GM18858 (cell line): ENCODE measurements at regions not wholly inside any gene's neighbourhood (a gene's known extent, or its start where the extent isn't known, plus 50 kb on each side); places are given as distances from the start of the nearest gene placed in this dataset.

Source experiments
- ATAC-seq: cut with Tn5 transposase; IDR thresholded peaks from one replicate; pipeline ENCODE4 v1.9.1; 2021; ENCODE audit not compliant: unreplicated experiment

DNA sequence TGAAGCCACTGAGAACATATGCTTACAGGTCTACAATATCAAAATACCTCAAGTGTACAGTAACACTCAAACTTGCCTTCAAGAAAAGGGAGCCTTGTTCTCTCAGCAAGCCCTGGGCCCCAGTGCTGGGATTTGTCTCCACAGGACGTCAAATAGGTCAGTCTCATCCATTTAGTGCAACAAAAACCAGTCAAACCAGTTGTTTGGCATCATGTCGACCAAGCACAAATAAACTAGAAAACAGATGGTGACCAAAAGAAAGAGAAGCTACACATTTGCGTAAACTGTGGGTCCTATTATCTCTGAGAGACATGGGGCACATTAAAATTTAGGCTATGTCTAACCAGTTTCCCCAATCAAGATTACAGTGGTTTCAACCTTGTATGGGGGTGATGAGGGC, 182.6 kb upstream of the PKDCC start:
- no peak for ATAC-seq

DNA sequence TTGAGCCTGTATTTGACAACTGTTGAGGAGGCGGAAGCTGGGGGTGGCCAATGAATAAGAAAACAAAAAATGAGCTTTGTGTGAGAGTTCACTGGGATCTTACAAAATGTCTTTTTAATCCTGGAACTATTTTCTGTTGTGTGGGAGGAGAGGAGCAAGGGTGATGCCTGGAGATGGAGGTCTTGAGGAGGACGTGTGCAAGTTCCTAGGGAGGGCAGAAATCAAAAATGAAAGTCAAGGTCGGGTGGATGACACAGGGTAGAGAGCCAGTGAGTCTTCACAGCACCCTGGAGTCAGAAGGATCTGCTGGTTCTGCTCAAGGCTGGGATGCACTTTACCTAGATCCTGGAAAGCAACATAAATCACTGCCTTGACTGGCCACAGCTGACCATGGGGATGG, 180.3 kb upstream of the PKDCC start:
- no peak for ATAC-seq

GRCh38 chr2:41869542-41870264, 178.1 kb upstream of the PKDCC start:
- ATAC-seq = peak; percentile 55

DNA sequence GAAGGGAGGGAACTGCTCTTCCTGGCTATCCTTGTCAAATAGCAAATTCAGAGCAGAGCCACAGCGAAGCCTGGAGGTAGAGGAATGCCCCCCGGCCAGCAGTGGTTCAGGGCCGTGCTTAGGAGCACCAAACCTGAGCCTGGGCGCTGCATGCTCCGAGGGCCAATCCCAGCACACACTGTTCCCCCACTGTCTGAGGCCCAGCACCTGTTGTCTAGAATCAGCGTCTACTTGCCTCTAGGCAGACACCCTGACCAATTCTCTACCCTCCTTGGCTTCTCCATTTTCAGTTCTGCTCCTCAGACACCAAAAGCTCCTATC, 177.6 kb upstream of the PKDCC start:
- ATAC-seq = no peak

- ATAC-seq = no peak
Observed at GRCh38 chr2:41871080-41871479, 176.7 kb upstream of the PKDCC start.

DNA sequence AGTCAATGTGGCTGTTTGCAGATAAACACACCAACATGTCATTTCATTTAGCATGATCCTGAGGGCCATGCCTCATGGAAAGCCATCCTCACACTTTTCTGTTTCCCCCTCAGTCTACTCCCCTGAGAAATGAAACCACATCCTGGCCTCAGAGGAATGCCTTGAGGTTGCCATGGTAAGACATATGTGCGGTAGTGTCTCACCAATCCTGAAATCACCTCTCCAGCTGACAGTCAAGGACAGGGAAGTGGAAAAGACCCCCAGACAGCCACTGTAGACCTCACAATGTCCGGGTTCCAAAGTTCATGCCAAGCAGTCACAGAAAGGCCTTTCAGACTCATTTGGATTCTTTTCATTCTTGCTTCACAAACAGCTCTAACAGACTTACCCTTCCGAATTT, 175.2 kb upstream of the PKDCC start:
- no peak for ATAC-seq

DNA sequence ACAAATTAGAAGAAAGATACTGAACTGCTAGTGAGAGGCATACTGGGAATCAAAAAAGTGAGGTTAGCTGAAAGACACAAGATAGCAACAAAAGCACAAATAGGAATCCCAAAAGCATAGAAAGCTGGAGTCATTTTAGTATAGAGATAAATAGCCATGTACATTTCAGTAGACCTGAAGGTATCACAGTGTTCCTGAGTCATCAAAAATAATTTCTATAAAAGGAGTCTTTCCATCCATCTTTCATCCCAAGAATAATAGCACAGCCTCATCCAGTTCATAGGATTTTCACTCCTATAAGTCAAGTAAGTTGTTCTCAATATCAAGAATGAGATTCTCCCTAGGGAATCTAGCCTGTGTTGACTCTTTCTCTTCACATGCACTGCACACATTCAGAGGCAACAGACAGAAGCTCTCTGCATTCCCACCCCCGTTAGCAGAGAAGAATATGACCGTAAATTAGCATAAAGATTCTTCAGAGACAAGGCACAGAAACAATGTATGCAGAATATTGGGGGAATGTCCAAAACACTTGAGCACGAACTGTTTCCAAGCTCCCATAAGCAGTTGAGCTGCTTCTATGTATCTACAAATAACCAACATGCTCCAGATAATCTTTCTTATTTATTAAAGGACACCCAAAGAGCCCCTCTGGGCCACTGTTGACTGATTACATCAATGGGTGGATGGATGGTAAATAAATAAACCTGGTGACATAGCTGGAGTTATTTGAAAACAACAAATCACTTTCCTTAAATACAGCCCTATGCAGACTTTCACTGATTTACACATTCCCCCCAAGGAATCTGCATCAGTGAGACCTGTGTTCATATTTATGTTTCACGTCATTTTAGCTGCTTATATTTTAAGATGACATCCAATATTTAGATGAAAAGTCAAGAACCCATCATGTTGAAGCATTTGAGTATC, 174.5 kb upstream of the PKDCC start:
- ATAC-seq = no peak

DNA sequence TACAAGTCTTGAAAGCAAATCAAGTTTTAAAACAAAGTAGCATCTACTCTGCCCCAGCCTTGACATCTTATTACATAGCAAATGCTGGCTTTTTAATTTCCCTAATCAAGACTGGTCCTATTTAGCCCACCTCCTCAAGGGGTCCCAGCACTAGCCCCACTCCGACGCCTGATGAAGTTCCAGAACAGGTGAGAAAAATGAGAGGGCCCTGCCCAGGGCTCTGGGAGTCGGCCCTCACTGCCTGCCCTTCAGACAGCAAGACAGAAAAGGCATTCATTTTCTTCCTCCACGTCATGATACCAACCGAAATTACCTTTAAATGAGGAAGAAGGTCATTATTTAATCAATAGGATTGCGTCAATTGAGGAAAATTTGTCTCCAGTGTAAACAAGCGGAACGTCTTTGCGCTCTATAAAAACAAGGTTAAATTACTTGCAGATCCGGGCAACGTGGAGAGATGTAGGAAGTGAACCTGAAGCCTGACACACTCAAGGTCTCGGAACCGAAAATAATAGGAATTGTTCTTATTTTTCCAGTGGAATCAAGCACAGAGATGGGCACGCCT, 170.6 kb upstream of the PKDCC start:
- ATAC-seq = no peak

DNA sequence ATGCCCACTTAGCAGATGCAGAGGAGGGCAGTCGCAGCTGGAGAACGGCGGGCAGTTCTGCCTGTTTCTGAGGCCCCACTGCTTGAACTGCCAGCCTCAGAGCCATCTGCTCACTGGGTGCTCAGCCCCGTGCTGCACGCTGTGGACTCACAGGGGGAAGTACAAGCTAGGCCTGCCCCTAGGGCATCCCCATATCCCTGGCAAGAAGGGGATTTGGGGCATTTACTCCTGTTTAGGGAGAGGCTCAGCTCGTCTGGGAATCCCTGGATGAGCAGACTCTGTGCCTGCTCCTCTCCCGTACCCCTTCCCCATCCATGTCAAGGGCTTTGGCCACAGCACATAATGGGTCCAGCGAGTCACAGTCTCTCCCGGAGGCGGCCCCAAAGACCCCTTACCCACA, 169.8 kb upstream of the PKDCC start:
- ATAC-seq = no peak

- no peak for ATAC-seq
Observed at GRCh38 chr2:41878716-41879234, 169.0 kb upstream of the PKDCC start.

DNA sequence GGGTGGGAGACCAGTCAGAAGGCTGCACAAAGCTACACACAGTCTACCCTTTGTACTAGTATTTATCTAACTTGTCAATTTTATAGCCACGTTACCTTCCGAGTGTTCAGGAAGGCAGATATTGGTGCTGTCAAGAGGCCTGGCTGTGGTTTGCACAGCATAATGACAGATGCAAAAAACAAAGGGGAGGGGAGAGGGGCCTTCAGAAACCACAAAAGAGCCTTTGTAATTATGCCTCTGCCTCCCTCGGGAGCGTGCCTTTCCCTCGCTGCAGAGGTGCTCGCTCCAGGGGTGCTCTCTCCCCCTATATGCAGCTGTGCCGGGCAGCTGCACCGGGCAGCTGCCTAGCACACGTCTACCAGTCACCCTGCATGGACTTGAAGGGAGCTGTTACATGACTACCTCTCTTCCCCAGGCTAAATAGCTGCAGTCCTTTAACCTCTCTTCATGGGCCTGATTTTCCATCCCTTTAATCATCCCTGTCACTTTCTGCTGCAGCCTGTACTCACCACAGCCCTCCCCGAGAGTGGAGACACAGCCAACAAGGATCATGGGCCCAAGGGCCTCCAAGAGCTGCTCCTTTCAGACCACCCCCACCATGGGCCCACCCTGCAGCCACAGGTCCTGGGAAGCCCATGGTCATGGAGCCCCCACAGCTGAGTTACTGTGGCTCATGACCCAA, 168.4 kb upstream of the PKDCC start:
- no peak for ATAC-seq

- no peak for ATAC-seq
Observed at GRCh38 chr2:41880561-41881243, 167.1 kb upstream of the PKDCC start.

GRCh38 chr2:41881249-41881648, 166.6 kb upstream of the PKDCC start:
- ATAC-seq = no peak

DNA sequence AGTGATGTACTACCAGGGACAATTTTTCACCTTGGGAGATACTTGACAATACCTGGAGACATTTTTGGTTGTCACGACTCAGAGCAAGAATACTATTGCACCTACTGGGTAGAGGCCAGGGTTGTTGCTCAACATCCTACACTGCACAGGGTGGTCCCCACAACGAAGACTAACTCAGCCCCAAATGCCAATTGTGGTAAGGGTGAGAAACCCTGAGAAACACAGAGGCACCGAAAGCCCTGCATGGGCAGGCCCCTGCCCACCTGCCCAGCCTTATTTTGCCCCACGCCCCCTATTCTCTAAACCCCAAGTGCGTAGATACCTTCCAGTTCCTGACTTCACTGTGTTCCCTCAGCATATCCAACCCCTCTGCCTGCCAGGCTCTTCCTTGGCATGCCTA, 163.1 kb upstream of the PKDCC start:
- no peak for ATAC-seq

- ATAC-seq = no peak
Observed at GRCh38 chr2:41886145-41886664, 161.6 kb upstream of the PKDCC start.

GRCh38 chr2:41886757-41887156, 161.1 kb upstream of the PKDCC start:
- ATAC-seq = no peak

- ATAC-seq = no peak
Observed at GRCh38 chr2:41890341-41890740, 157.5 kb upstream of the PKDCC start.

- ATAC-seq = no peak
Observed at GRCh38 chr2:41892476-41892875, 155.3 kb upstream of the PKDCC start.

GRCh38 chr2:41894563-41895333, 153.1 kb upstream of the PKDCC start:
- ATAC-seq = no peak

- no peak for ATAC-seq
Observed at GRCh38 chr2:41895334-41895664, 152.5 kb upstream of the PKDCC start.
